GM08714 (cell line): ENCODE measurements at regions not wholly inside any gene's neighbourhood (a gene's known extent, or its start where the extent isn't known, plus 50 kb on each side); places are given as distances from the start of the nearest gene placed in this dataset.
"Not testable (repeated sequence)": the region's sequence is repeated elsewhere in the genome, so short reads cannot be mapped to it uniquely, and the experiment has no call there.

Source experiments
- H3K4me3 ChIP-seq: fragments of 200-500 bp; sonication (Bioruptor generic); 2 replicates; pipeline ENCODE4 v1.5.1; 2014; ENCODE audit warnings: mild to moderate bottlenecking, low read length, inconsistent platforms
- ZNF274 ChIP-seq: IDR thresholded peaks from 2 replicates; pipeline ENCODE4 v1.6.1; 2012; ENCODE audit warnings: mild to moderate bottlenecking, low read depth, low read length

DNA sequence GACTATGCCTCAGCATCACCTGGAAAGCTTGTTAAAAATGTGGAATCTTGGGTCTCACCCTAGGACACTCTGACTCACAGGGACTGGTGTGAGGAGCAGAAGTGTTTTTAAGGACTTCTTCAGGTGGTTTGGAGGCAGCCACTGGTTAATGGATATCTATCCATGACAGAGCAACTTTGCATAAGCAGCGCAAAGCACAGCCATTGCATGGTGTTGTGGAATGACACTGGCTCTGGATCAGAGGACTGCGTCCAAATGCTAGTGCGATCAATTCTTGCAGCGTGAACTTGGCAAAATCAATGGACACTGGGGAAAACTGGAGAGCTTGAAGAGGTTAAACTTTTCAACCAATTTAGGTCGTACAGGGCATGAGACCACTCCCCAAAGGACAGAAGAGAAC is 116.8 kb upstream of the FAM78B start:
- H3K4me3 ChIP-seq, result no peak overlapping the region
- TF ChIP-seq ZNF274, result no peak

DNA sequence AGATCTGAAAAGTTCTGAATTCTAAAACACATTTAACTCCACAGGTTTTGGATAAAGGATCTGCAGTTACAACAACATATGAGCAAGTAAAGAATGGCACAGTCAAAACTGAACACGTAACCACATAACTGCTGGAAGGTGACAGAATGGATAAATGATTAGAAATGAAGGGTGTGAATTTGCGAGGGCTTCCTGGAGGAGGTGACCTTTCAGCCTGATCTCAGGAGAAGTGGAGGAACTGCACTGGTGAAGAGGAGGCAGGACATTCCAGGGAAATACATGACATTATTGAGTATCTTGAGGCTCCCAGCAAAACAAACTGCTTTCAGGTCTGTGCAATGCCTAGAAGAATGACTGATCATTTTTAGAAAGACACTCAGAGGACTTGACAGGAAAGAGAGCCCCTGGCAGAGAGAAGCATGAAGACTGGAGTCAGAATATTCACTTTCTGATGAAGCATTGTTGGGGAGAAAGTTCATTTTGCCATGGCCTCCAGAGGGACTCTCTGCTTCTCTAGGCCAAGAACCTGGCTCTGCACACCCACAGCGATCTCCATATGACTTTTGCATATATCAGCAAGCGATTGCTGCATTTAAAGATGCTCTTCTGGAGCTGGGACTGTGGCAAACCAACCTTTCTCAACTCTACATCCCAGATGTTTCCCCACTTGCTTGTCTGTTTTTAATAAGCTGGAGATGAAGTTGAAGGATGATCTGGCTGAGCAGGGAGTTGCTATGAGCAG is 122.7 kb upstream of the FAM78B start:
- H3K4me3 ChIP-seq, result no peak overlapping the region
- TF ChIP-seq ZNF274, result no peak

DNA sequence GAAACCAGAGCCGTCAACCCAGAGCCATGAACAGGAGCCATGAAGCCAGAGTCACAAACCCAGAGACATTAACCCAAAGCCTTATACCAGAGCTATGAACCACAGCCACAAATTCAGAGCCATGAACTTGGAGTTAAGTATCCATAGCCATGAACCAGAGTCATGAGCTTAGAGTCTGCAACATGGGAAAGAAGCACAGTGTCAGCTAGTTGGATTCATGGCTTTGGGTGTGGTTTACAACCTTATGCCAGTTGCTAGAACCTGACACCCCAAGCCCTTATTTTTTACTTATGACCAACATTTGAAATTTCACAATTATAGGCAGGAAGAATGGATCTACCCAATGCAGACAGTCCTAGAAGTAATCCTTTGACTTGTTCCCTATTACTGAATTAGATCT is 128.9 kb upstream of the FAM78B start:
- no peak overlapping the region for H3K4me3 ChIP-seq
- no peak for TF ChIP-seq ZNF274

DNA sequence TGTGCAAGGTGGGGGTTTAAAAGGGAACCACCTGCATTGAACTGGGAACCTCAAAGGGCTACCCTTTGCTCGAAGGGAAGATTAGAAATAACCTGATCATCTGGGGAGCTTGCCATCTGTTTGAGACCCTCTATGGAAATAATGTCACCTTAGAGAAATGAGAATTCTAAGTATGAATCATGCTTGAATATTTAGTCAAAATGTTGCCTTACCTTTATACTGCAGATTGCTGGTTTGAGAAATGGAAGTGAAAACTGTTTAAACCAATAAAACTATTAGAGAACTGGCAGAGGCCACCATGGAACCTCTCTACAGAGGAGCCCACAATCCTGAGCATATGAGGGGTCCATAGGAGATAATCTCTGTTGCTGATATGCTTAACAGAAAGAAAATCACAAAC is 131.2 kb upstream of the FAM78B start:
- H3K4me3 ChIP-seq, result no peak overlapping the region

DNA sequence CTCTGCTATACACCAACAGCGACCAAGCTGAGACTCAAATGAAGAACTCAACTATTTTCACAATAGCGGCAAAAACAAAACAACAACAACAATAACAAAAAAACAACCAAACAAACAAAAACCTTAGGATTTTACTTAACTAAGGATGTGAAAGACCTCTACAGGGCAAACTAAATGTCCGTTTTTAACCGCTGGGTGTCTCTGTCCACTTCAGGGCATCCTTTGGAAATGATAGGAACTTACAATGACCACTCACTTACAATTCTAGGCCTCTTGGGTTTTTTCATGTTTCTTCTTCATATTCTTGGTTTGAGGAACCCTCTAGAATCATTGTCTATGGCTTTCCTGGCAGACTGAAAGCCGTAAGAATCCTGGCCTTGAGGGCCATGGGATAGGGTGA is 134.0 kb upstream of the FAM78B start:
- H3K4me3 ChIP-seq, result no peak overlapping the region
- no peak for TF ChIP-seq ZNF274

More for the DNA sequence above, 131.2 kb upstream of the FAM78B start:
- no peak for TF ChIP-seq ZNF274

DNA sequence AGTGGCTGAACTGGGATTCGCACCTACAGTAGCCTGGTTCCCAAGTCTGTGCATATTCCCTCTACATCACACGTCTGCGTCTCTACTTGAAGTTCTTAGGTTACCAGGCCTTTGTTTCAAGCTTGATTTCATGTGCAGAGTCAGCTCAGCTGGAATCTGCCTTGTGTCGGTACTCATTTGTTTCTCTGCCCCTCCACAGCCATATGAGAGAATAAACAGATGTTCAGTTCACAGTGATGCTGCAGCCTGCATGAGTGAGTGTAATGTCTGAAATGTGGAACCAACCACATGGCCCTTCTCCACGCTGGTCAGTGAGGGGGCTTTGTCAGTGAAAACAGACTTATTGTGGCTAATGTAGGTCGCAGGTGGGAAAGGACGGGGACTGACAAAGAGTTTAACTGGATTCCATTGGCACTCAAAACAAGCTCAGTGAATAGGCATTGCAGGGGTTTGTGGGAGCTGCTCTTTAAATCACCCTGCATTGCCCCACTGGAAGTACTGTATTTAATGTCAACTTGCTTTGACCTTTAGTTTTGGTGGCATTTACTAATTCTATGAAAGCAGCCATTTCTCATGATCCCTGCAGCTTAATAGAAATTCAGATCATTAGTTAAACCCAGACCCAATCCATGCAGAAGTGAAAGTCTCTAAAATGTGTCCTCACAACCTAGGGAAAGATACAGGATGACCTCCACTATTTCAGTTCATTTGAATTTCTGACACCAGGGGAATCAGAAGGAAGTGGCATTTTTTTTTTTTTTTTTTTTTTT is 136.4 kb upstream of the FAM78B start:
- TF ChIP-seq ZNF274, result no peak
- no peak overlapping the region for H3K4me3 ChIP-seq

DNA sequence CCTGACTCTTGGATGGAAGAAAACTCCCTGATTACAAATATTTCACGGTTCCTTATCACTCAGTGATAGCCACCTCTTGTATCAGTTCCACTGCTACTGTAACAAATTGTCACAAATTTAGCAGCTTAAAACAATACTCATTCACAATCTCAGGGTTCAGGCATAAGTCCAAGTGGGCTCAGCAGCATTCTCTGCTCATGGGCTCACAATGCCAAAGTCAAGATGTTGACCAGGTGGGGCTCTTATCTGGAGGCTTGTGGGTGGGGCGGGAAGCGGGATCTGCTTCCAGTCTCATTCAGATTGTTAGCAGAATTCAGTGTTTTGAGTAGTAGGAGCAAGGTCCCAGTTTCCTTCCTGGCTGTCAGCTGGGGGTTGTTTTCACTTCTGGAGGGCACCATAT is 137.3 kb upstream of the FAM78B start:
- H3K4me3 ChIP-seq, result no peak overlapping the region
- no peak for TF ChIP-seq ZNF274

DNA sequence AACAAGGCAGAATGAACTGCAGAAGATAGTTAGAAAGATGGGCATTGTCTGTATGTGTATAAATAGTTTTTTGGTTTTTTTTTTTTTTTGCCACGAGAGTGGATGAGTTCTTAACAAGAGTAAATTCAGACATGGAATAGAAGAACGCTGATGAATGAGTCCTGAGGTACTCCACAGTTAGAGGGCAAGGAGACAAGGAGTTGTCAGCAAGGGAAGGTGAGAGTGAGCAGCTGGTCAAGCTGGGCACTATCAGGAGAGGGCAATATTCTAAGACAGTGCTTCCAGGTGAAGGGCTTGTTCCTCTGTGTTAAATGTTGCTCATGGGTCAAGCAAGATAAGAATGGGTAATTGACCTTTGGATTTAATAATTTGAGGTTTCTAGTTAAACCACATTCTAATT is 138.6 kb upstream of the FAM78B start:
- no peak overlapping the region for H3K4me3 ChIP-seq
- TF ChIP-seq ZNF274, result no peak

DNA sequence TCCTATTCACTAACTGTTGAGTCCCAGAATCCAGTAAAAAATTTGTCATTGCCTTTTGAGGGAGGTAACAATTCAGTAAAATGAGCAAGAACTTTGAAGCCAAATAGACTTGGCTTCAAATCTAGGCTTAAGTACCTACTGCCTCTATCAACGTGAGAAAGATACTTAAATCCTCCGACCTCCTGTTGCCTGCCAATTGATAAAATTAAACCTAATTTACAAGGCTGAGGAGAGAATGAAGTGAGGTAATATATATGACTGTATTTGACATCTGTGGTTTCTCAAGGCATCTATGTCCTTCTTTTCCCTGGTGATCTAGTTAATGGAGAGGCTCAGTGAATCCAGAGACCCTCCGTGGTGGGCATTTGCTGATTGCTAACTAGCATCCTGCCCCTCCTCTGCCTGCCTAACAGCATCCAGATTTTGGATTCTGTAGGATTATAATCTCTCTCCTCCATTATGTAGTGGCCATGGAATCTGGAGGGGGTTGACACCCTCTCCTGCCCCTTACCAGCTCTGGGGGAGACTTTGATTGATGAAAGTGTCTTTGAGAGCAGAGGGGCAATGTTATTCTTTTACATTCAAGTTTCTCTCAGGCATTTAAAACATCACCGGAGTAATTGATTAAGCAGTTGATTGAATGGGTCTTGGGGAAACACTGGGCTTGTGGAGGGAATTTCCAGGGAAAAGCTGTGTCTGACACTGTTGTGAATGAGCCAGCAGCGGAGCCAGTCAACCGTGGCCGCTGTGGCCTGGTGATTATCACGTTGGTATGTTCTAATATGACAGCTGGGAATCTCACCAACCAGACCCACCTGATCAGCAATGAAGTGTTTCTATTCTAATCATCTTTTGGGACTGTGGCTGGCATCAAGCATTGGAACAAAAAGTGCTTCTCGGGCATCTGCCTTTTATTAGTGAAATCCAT is 140.7 kb upstream of the FAM78B start:
- H3K4me3 ChIP-seq, result no peak overlapping the region
- TF ChIP-seq ZNF274, result no peak

DNA sequence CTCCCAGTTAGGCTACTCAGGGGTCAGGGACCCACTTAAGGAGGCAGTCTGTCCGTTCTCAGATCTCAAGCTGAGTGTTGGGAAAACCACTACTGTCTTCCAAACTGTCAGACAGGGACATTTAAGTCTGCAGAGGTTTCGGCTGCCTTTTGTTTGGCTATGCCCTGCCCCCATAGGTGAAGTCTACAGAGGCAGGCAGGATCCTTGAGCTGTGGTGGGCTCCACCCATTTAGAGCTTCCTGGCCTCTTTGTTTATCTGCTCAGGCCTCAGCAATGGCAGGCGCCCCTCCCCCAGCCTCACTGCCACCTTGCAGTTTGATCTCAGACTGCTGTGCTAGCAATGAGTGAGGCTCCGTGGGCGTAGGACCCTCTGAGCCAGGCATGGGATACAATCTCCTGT is 149.5 kb upstream of the FAM78B start:
- not testable (repeated sequence) for H3K4me3 ChIP-seq

DNA sequence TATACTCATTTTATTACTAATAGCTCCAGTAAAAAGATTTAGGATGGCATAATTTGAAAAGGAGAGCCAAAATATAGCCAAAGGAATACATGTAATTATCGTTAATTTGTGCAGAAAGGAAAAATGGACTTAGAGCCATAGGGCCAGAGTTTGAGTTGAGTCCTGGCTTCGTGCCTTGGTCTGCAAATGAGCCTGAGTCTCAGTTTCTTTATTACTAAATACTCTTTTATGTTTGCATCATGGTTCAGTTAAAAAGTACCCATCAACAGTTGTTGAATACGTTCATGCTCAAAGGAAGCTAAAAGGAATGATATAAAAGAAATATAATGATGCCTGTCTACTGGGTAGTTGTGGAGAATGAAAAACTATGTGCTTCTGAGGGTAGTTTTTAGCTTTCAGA is 155.7 kb upstream of the FAM78B start:
- no peak for TF ChIP-seq ZNF274
- no peak overlapping the region for H3K4me3 ChIP-seq

DNA sequence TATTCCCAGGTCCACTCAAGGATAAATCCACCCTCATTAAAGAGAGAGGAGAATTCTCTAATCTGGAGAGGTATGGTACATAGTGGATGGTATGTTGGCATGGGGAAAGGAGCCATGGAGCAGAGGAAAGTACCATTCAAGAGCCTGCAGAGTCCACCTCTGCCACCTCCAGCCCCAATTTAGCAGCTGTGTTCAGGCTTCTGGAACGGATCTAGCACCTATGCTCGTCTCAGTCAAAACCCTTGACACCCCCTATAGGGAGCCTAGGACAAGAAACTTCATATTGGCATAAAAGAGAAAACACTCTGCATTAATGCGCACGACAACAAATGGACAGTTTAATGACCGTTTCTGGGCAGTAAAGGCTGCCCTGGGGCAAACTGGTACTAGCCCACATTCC is 161.1 kb upstream of the FAM78B start:
- no peak overlapping the region for H3K4me3 ChIP-seq
- no peak for TF ChIP-seq ZNF274

DNA sequence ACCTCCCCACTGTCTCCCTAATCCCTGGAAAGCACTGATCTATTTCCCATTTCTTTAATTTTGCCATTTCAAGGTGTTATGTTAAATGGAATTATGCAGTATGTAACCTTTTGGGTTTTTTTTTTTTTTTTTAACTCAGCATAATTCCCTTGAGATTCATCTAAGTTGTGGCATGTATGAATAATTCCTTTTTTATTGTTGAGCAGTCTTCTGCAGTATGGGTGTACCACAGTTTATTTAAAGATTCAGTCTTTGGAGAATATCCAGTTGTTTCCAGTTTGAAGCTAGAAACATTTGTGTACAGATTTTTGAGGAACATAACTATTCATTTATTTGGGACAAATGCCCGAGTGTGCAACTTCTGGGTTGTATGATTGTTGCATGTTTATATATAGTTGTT is 162.2 kb upstream of the FAM78B start:
- no peak overlapping the region for H3K4me3 ChIP-seq
- no peak for TF ChIP-seq ZNF274

DNA sequence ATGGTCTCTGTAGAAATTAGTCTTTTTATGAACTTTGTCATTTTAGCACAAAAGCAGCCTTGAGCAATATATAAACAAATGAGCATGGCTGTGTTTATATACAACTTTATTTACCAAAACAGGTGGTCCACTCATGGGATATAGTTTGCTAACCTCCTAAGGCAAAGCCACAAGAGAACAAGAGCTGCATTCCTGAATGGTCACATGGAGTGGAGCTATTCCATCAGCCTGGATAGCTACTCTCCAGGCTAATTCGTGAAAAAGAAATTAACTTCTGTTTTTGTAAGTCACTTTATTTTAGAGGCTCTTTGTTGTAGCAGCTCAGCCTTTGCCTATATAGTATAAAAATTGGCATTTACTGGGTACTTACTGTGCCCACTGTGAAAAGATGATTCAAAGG is 163.3 kb upstream of the FAM78B start:
- H3K4me3 ChIP-seq, result no peak overlapping the region
- no peak for TF ChIP-seq ZNF274
